NCI-H1105 treated with DMSO at 0.1 percent for 48 hours (cell line): ENCODE measurements at regions not wholly inside any gene's neighbourhood (a gene's known extent, or its start where the extent isn't known, plus 50 kb on each side); places are given as distances from the start of the nearest gene placed in this dataset.
"Not testable (repeated sequence)": the region's sequence is repeated elsewhere in the genome, so short reads cannot be mapped to it uniquely, and the experiment has no call there.

ENCODE experiments used
- DNase-seq: peaks from one replicate; lab custom pipeline; 2025; lab: John Stamatoyannopoulos, UW

- no peak for DNase-seq
These were observed 304.4 kb downstream of the SUCLA2 start for GRCh38 chr13:47696674-47697073.

GRCh38 chr13:47687577-47687976 lies 313.5 kb downstream of the SUCLA2 start:
- no peak for DNase-seq

DNA sequence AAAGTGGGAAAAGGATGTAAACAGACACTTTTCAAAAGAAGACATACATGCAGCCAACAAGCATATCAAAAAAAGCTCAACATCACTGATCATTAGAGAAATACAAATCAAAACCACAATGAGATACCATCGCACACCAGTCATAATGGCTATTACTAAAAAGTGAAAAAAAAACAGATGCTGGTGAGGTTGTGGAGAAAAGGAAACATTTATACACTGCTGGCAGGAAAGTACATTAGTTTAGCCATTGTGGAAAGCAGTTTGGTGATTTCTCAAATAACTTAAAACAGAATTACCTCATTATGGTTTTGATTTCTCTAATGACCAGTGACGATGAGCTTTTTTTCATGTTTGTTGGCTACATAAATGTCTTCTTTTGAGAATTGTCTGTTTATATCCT lies 315.9 kb downstream of the SUCLA2 start:
- DNase-seq: not testable (repeated sequence)

GRCh38 chr13:47680748-47681147 lies 320.3 kb downstream of the SUCLA2 start:
- DNase-seq: no peak

- DNase-seq: no peak
These were observed 321.7 kb downstream of the SUCLA2 start for GRCh38 chr13:47679401-47679800.

DNA sequence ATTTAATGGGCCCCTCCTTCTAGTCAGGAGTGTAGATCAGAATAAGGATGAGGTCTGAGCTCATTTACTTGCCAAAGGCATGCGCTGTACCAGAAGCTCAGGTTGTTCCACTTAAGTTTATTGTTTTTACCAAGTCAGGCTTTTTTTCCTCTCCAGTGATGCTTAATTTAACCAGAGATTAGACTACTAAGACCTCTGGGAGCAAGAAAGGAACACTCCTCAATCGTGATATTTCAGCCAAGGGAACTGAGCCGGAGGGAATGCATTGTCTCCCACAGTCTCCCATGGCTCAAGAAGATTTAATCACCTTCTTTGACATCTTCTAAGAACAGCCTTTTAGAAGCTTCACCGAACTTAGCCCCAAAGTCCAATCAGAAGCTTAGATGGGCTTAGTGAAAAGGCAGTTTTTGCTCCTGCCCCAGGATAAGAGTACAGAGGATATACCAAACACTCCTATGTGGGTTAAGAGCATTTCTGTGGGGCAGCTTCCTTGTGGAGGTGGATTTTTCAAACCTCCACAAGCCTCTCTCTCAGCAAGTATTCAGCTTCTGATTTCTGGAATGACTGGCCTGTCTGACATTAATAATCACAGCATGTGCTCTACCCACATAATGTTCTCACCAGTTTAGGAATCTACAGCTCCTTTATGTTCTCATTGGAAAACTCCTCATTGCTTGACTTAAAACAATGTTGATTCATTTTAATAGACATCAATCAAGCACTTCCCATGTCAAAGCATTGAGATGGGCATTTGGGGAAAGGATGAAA lies 322.7 kb downstream of the SUCLA2 start:
- no peak for DNase-seq

DNA sequence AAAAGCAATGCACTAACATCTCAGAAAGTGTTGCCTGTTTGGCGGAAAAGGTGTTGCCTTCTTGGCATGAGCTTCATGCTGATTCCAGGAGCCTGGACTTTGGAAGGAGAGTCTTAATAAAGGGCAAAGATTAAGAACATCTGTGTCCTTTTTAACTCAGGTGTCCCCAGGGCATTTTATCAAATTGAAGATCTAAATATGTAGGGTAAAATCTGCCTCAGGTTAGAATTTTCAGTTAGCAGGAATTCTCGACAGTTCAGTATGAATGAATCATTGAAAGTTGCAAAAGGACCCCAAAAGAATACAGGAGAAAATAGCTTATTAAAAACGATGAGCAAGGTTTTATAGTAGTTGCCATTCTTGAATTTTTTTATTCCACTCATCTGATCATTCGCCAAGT lies 325.2 kb downstream of the SUCLA2 start:
- no peak for DNase-seq

- DNase-seq: no peak
These were observed 327.8 kb downstream of the SUCLA2 start for GRCh38 chr13:47673009-47673850.

DNA sequence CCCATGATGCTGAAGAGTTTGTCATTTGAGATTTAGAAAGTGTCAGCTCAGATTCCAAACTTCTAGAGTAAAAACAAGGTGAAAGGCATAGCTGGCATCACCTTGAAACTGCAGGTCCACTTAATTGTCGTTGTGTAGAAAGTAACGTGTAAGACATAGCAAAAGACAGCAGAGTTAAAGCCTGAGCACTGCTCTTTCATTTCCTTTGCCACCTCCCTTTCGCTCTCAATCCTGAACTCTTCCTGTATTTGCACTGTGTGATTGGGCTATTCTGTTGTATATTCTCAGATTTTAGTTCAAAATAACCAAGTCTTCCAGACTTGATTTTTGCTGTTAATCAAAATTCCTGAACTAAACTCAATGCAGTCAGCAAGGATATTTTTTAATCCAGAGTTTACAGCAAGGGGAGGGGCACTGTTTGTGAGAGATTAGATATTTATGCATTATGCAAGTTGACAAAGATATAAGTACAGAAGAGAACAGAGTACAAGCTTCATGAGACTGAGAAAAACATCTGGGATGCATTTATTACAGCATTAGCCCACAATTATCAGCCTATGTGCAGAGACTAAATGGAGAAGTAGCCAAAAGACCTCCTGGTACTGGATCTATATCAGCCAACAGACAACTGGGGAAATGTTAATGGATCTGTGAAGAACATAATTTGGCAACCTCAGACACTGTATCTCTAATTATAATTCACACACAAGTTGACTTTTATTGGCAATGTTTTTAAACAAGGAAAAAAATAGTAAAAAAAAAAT lies 328.6 kb downstream of the SUCLA2 start:
- DNase-seq: no peak

DNA sequence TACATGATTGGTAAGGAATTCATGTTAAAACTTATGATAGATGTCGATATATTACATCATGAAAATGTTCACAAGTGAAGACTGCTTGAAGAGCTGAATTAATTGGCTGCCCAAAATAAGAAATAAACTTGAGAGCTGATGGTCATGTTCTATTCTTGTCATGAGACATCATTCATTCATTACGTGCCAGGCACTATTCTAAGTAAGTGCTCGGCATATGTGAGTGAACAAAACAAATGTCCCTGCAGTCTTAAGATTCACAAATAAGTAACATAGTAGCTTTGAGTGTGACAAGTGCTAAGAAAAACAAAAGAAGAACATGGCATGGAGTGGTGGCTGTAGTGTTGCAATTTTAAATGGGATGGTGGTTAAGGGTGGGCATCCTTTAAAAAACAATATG lies 329.3 kb downstream of the SUCLA2 start:
- no peak for DNase-seq

DNA sequence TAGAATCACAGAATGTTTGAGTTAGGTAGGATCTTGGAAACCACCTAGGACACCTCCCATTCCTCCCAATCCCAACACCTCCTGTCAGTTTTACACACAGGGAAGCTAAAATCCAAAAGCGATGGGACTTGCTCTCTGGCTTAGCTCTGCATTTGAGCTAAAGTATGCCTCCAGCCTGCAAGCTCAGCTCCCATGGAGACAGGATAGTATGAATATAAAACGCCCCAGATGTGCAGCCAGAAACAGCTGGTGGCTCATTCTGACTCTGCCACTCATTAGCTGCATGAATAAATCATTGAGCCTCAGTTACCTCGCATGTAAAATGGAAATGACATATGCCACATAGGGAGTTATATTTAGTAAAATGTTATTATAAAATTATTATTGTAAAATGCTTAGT lies 336.0 kb downstream of the SUCLA2 start:
- DNase-seq: no peak

DNA sequence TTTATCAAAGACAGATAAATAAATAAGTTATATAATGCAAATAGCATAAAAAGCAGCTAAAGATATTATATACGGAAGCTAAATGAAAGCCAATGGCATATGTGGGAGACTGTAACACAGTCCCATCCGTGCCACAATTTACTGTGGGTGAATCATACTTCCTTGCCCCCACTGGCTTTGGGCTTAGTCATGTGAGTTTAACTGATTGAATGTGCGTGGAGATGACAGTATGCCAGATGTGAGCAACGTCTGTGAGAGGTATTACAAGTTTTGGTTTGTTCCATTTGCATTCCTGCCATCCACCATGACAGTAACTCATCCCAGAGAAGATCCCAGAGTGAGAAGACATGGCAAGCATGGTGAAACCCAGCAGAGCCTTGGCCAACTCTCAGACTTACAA lies 340.0 kb downstream of the SUCLA2 start:
- DNase-seq: no peak

- no peak for DNase-seq
These were observed 344.4 kb downstream of the SUCLA2 start for GRCh38 chr13:47656651-47657050.

DNA sequence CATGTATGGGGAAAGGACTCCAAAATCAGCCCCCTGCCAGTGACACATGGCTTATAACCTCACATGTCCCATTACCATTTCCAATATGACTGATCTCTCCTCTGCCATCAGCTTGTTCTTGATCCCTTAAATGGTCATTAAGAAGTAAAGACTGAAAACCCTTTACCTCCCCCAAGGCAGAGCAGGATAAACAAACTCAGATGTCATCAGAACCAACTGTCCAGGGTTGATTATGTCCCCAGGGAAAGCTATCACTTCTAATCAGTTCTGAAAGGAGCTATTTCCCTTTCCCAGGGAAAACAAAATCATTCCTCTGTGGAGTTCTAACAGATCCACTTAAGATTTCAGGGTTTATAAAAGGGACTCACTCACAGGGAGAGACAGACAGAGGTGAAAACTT lies 350.9 kb downstream of the SUCLA2 start:
- no peak for DNase-seq

DNA sequence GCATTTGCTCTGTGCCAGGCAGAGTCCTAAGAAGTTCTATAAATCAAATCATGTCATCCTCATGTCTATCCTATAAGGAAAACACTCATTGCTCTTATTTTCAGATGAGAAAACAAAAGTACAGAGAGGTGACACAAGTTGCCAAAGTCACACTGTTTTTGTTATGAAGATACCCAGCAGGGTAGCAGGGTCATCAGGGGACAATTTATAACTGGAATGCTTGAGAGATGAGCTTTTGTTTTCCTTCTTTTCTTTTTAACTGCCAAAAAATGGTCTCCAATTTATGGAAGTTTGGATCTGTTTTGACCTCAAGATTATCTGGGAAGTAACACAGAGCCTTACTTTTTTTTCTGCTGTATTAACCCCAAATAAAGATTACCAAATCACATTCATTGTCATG lies 354.1 kb downstream of the SUCLA2 start:
- DNase-seq: no peak

DNA sequence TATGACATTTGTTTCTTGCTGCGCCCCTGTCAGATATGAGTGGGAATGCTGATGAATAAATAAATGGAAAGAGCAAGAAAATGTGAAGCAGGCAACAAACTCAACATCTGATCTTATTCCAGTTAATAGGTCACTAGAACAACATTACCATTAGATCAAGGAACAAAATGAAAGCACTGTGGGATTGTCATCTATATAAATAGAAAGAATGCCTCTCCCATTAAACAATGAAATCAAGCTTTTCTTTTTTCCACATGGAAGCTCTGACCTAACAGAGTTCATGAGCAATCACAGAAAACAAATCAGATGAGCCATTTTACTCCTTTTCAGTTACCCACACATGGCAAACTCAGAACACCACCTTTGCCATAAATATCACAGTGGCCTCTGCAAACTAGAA lies 354.8 kb downstream of the SUCLA2 start:
- DNase-seq: no peak

GRCh38 chr13:47639738-47640447 lies 361.2 kb downstream of the SUCLA2 start:
- DNase-seq: no peak

DNA sequence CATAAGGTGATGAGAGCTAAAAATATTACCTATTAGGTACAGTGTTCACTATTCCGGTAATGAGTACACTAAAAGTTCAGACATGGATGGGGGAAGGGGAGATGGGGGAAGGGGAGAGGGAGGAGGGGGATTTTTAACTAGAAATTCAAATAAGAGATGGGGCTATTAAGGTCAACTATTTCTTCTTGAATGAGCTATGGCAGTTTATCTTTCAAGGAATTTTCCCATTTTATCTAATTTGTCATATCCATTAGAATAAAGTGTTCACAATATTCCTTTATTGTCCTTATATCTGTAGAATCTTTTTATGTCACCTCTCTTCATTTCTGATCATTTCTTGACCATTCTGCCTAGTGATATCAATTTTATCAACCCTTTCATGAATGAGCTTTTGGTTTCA lies 362.4 kb downstream of the SUCLA2 start:
- no peak for DNase-seq

DNA sequence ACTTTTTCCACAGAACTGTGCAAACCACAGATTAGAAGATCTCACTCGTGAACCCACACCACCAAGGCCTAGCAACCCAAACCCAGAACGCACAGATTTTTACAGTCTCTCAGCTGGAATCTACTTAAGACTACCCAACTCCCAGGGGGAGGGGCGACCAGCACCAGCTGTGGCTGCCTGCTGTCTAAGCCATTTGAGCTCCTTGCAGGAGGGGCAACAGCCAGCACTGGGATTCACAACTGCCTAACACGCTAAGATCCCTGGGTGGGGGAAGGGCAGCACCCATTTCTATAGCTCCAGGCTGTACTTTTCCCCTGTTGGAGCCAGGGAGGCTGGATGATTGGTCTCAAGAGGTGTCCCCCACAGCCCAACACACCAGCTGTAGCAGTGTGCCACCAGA lies 368.8 kb downstream of the SUCLA2 start:
- no peak for DNase-seq

DNA sequence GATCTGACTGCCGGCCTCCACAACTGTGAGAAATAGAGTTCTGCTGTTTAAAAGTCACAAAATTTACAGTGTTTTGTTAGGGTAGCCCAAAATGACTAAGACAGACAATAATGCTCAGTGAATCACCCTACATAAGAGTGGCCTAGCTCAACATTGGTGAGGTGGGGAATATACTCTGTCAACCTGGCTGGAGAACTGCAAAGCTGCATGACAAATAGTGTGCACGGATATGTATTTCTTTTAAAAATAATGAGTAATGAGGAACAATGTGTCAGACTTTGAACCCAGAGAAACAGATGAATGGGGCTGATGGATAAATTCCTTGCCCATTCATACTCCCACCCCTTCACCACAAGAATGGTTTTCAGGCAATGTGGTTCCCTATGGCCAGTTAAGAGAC lies 372.4 kb downstream of the SUCLA2 start:
- no peak for DNase-seq

DNA sequence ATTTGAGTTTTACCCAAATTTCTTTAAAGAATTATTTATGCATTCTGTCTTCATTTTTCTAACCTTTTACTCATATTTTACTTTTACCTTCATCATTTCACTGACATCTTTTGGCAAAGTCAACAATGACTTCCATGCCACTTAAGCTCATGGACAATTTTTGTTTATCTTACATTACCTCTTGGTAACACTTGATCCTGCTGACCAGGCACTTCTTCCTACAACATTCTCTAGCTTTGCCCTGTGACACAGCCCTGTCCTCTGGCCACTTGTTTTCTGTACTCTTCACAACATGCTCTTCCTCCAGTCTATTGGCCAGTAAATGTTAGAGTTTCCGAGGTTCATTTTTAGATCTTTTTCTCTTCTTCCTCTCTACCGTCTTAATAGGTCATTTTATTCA lies 377.2 kb downstream of the SUCLA2 start:
- no peak for DNase-seq

DNA sequence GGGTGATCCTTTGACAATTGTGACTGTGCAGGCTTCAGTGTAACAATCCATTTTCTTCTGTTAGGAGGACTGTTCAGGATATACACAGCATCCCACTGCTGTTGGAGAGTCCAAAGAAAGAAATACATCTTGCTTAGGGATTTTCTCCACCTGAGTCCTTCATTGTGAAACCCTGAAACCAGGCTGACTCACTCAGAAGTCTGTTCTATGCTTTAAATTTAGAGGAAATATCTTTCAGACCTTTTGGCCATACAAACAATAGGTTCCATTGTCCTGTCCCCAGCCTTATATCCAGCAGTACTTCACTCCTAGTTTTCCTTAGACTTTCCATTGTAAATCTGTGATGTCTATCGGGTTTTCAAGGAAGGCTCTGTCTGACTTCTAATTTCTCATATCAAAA lies 379.1 kb downstream of the SUCLA2 start:
- DNase-seq: no peak
